ENCODE measurements at regions not wholly inside any gene's neighbourhood (a gene's known extent, or its start where the extent isn't known, plus 50 kb on each side); places are given as distances from the start of the nearest gene placed in this dataset.

DNA sequence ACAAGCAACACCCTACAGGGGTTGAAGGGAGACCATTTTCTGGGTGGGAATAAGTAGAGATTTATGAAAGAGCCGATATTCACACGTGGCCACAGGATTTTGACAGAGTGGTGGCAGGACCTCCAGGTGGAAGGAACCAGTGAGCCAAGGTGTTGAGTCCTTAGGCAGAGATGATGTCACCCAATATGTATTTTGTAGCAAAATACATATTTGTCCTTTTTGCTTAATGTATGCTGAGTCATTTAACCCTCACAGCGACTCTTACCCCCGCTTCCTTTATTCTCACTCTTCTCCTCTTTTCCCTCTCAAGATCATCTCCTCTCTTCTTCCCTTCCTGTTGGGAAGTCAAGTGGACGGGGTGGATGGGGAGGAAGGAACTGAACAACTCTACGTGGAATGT lies 215.7 kb upstream of the S1PR3 start:
- Mint-ChIP-seq H3K4me3 (no peak overlapping the region), H3K36me3 (no peaks in the 10 kb centered on the region), H3K4me1 (peaks cover 3 to 5% (median 4%) of the 10 kb centered on the region in 3 donors), H3K9me3 (no peaks in the 10 kb centered on the region), H3K27ac (no peak overlapping the region), H3K27me3 (peaks cover 14 to 32% of the 10 kb centered on the region in 2 donors)
- Histone ChIP-seq H3K4me3 (ENCODE audit: control insufficient read depth in 1 of 2, extremely low read depth in 1 of 2, low read length in 1 of 2) (no peak overlapping the region), H3K27me3 (replicated peaks in 1 of 2; ENCODE audit: control insufficient read depth in 2 of 2, extremely low read depth in 1 of 2, insufficient read depth in 2 of 2, low read length in 1 of 2) (peaks cover 0 to 7% of the 10 kb centered on the region in 2 experiments), H3K36me3 (ENCODE audit: control insufficient read depth in 2 of 2, extremely low read depth in 1 of 2, insufficient read depth in 1 of 2, low read length in 1 of 2) (no peaks in the 10 kb centered on the region), H3K9me3 (no peaks in the 10 kb centered on the region), H3K4me1 (ENCODE audit: control insufficient read depth in 1 of 2, extremely low read depth in 1 of 2, insufficient read depth in 2 of 2, low read length in 2 of 2) (peaks cover 0 to 5% of the 10 kb centered on the region in 2 experiments), H3K27ac (ENCODE audit: low read length) (no peak overlapping the region)
- ChIA-PET CTCF (no interaction called here), POLR2A (no interaction called here)
- 65% methylated on average over 2 of the region's 6 CpGs for WGBS (ENCODE audit: insufficient coverage)
- DNase-seq (no peak), ATAC-seq (replicated peaks in 1 of 4) (no peak)

DNA sequence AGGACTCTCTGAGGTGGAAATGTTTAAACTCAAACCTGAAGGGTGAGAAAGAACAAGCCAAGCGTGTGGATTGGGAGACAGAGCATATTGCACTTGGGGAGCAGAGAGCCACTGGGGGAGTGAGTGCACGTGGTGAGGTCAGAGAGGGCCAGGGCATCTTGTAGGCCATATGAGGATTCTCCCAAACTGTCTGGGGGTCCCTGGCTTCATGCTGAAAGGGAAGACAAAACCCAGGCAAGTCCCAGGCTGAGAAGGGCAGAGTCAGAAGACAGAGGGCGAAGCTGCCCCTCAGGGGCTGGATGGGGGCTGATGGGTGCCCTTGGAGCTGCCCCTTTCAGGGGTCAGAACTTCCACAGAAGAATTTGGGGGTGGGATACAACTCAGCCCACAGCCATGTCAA lies 215.3 kb upstream of the S1PR3 start:
- ChIA-PET CTCF (no interaction called here), POLR2A (no interaction called here)
- Mint-ChIP-seq H3K9me3 (no peaks in the 10 kb centered on the region), H3K4me3 (no peak overlapping the region), H3K27me3 (peaks cover 14 to 32% of the 10 kb centered on the region in 2 donors), H3K27ac (no peak overlapping the region), H3K36me3 (no peaks in the 10 kb centered on the region), H3K4me1 (peaks cover 3 to 5% (median 4%) of the 10 kb centered on the region in 3 donors)
- Histone ChIP-seq H3K36me3 (ENCODE audit: control insufficient read depth in 2 of 2, extremely low read depth in 1 of 2, insufficient read depth in 1 of 2, low read length in 1 of 2) (no peaks in the 10 kb centered on the region), H3K27ac (ENCODE audit: low read length) (no peak overlapping the region), H3K4me1 (ENCODE audit: control insufficient read depth in 1 of 2, extremely low read depth in 1 of 2, insufficient read depth in 2 of 2, low read length in 2 of 2) (peaks cover 0 to 5% of the 10 kb centered on the region in 2 experiments), H3K27me3 (replicated peaks in 1 of 2; ENCODE audit: control insufficient read depth in 2 of 2, extremely low read depth in 1 of 2, insufficient read depth in 2 of 2, low read length in 1 of 2) (peaks cover 0 to 7% of the 10 kb centered on the region in 2 experiments), H3K9me3 (no peaks in the 10 kb centered on the region), H3K4me3 (ENCODE audit: control insufficient read depth in 1 of 2, extremely low read depth in 1 of 2, low read length in 1 of 2) (no peak overlapping the region)
- 74% methylated on average over 3 of the region's 3 CpGs for WGBS (ENCODE audit: insufficient coverage)
- no peak for ATAC-seq (replicated peaks in 1 of 4)
- no peak for DNase-seq

DNA sequence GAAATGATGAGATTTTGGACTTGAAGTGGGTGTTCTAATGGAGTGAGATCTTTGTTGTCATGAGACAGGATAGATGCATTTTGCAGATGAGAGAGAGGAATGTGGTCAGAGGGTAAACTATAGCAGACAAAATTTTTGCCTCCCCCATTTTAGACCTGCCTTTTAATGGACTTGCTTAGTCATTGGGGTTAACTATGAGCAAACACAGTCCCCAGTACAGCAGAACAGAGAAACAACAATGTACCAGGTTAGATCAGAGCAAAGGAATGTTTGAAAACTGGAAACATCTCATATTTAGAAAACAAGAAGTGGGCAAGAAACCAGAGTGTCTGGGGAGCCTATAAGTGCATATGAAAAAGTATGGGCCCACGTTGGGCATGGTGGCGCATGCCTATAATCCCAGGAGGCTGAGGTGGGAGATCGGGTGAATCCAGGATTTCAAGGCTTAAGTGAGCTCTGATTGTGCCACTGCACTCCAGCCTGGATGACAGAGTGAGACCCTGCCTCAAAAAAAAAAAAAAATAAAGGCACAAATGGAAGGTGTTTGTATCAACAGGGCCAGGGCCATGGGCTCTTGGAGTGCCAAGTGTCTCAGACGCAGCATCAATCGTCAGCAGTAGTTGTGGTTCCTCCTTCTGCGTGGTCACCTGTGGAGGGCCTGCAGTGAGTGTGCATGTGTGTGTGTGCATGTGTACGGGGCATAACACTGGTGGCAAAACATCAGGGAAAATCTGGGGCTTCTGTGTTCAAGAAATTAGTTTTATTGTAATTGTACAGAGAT lies 214.4 kb upstream of the S1PR3 start:
- ChIA-PET POLR2A (no interaction called here), CTCF (interaction anchor here in 1 of 2 donors (0.6 kb wide), 1 partner anchor 24 kb away, joined by 3 read pairs; no protein-coding TSS in a partner anchor)
- Mint-ChIP-seq H3K4me1 (peaks cover 3 to 5% (median 4%) of the 10 kb centered on the region in 3 donors), H3K36me3 (no peaks in the 10 kb centered on the region), H3K4me3 (no peak overlapping the region), H3K27me3 (peaks cover 18 to 32% of the 10 kb centered on the region in 2 donors), H3K9me3 (no peaks in the 10 kb centered on the region), H3K27ac (no peak overlapping the region)
- peaks cover 0 to 7% of the 10 kb centered on the region in 2 experiments for H3K27me3 ChIP-seq (replicated peaks in 1 of 2; ENCODE audit: control insufficient read depth in 2 of 2, extremely low read depth in 1 of 2, insufficient read depth in 2 of 2, low read length in 1 of 2)
- no peak overlapping the region for H3K27ac ChIP-seq (ENCODE audit: low read length)
- 92% methylated on average over 5 of the region's 7 CpGs for WGBS (ENCODE audit: insufficient coverage)
- no peak overlapping the region for H3K4me3 ChIP-seq (ENCODE audit: control insufficient read depth in 1 of 2, extremely low read depth in 1 of 2, low read length in 1 of 2)
- H3K4me1 ChIP-seq (ENCODE audit: control insufficient read depth in 1 of 2, extremely low read depth in 1 of 2, insufficient read depth in 2 of 2, low read length in 2 of 2): peaks cover 0 to 5% of the 10 kb centered on the region in 2 experiments
- no peaks in the 10 kb centered on the region for H3K36me3 ChIP-seq (ENCODE audit: control insufficient read depth in 2 of 2, extremely low read depth in 1 of 2, insufficient read depth in 1 of 2, low read length in 1 of 2)
- H3K9me3 ChIP-seq: no peaks in the 10 kb centered on the region
- DNase-seq (no peak), ATAC-seq (replicated peaks in 1 of 4) (no peak)

GRCh38 chr9:88777498-88778312 lies 213.6 kb upstream of the S1PR3 start:
- peaks cover 3 to 5% (median 4%) of the 10 kb centered on the region in 3 donors for H3K4me1 Mint-ChIP-seq
- H3K27me3 ChIP-seq (replicated peaks in 1 of 2; ENCODE audit: control insufficient read depth in 2 of 2, extremely low read depth in 1 of 2, insufficient read depth in 2 of 2, low read length in 1 of 2): peaks cover 0 to 13% of the 10 kb centered on the region in 2 experiments
- POLR2A ChIA-PET: no interaction called here
- peaks cover 19 to 26% of the 10 kb centered on the region in 2 donors for H3K27me3 Mint-ChIP-seq
- H3K9me3 Mint-ChIP-seq: no peaks in the 10 kb centered on the region
- no peaks in the 10 kb centered on the region for H3K9me3 ChIP-seq
- H3K4me3 ChIP-seq (ENCODE audit: control insufficient read depth in 1 of 2, extremely low read depth in 1 of 2, low read length in 1 of 2): no peak overlapping the region
- WGBS (ENCODE audit: insufficient coverage): 68% methylated on average over 5 of the region's 12 CpGs
- CTCF ChIA-PET: no interaction called here
- H3K27ac ChIP-seq (ENCODE audit: low read length): no peak overlapping the region
- DNase-seq: no peak
- H3K36me3 ChIP-seq (ENCODE audit: control insufficient read depth in 2 of 2, extremely low read depth in 1 of 2, insufficient read depth in 1 of 2, low read length in 1 of 2): no peaks in the 10 kb centered on the region
- no peak overlapping the region for H3K4me3 Mint-ChIP-seq
- no peak overlapping the region for H3K27ac Mint-ChIP-seq
- ATAC-seq (replicated peaks in 1 of 4): no peak
- no peaks in the 10 kb centered on the region for H3K36me3 Mint-ChIP-seq
- H3K4me1 ChIP-seq (ENCODE audit: control insufficient read depth in 1 of 2, extremely low read depth in 1 of 2, insufficient read depth in 2 of 2, low read length in 2 of 2): peaks cover 0 to 5% of the 10 kb centered on the region in 2 experiments

GRCh38 chr9:88781628-88782391 lies 209.5 kb upstream of the S1PR3 start:
- Mint-ChIP-seq H3K36me3 (no peaks in the 10 kb centered on the region), H3K4me1 (peaks cover 3 to 5% (median 4%) of the 10 kb centered on the region in 3 donors), H3K4me3 (no peak overlapping the region), H3K27ac (no peak overlapping the region), H3K9me3 (no peaks in the 10 kb centered on the region), H3K27me3 (peaks cover 6 to 14% of the 10 kb centered on the region in 2 donors)
- ChIA-PET CTCF (no interaction called here), POLR2A (no interaction called here)
- no peaks in the 10 kb centered on the region for H3K36me3 ChIP-seq (ENCODE audit: control insufficient read depth in 2 of 2, extremely low read depth in 1 of 2, insufficient read depth in 1 of 2, low read length in 1 of 2)
- H3K27me3 ChIP-seq (replicated peaks in 1 of 2; ENCODE audit: control insufficient read depth in 2 of 2, extremely low read depth in 1 of 2, insufficient read depth in 2 of 2, low read length in 1 of 2): peaks cover 0 to 10% of the 10 kb centered on the region in 2 experiments
- WGBS (ENCODE audit: insufficient coverage): 95% methylated on average over 5 of the region's 7 CpGs
- H3K9me3 ChIP-seq: no peaks in the 10 kb centered on the region
- H3K4me1 ChIP-seq (ENCODE audit: control insufficient read depth in 1 of 2, extremely low read depth in 1 of 2, insufficient read depth in 2 of 2, low read length in 2 of 2): peaks cover 0 to 5% of the 10 kb centered on the region in 2 experiments
- no peak for DNase-seq
- no peak overlapping the region for H3K27ac ChIP-seq (ENCODE audit: low read length)
- no peak overlapping the region for H3K4me3 ChIP-seq (ENCODE audit: control insufficient read depth in 1 of 2, extremely low read depth in 1 of 2, low read length in 1 of 2)
- ATAC-seq (replicated peaks in 1 of 4): no peak

All from T-cell (primary cell).